ENCODE measurements at regions not wholly inside any gene's neighbourhood (a gene's known extent, or its start where the extent isn't known, plus 50 kb on each side); places are given as distances from the start of the nearest gene placed in this dataset.

DNA sequence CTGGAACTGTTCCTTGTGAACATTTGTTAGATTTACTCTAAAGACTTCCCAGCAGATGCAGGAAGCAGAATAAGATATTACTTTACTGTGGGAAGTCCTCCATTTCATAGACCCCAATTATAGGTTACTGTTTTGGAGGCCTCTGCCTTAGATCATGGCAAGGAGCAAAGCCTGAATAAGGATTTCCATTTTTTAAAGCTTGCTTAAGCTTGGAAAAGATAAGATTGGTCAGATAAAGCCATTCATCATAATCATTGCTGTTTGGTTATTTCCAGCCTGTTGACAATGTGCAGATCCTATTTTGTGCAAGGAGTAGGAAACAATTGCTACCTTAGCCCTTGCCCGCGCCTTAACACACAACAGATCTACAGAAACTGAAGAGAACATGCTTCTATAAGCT is 129.5 kb upstream of the ITGA1 start:
- Histone ChIP-seq H3K4me1 (no peaks in the 10 kb centered on the region), H3K27ac (no peak overlapping the region), H3K36me3 (no peaks in the 10 kb centered on the region), H3K27me3 (no peaks in the 10 kb centered on the region), H3K9me3 (ENCODE audit: low read depth) (no peaks in the 10 kb centered on the region), H3K9ac (no peak overlapping the region), H2AFZ (replicated peaks) (no peak overlapping the region), H3K4me3 (no peak overlapping the region), H3F3A (ENCODE audit: low read depth) (peaks cover 5% of the 10 kb centered on the region), H3K4me2 (no peak overlapping the region), H3K79me2 (ENCODE audit: low read depth) (no peaks in the 10 kb centered on the region), H4K20me1 (ENCODE audit: low read depth) (no peaks in the 10 kb centered on the region)
- no peak overlapping the region for H3K4me3 Mint-ChIP-seq
- TF ChIP-seq, protein P1, sequence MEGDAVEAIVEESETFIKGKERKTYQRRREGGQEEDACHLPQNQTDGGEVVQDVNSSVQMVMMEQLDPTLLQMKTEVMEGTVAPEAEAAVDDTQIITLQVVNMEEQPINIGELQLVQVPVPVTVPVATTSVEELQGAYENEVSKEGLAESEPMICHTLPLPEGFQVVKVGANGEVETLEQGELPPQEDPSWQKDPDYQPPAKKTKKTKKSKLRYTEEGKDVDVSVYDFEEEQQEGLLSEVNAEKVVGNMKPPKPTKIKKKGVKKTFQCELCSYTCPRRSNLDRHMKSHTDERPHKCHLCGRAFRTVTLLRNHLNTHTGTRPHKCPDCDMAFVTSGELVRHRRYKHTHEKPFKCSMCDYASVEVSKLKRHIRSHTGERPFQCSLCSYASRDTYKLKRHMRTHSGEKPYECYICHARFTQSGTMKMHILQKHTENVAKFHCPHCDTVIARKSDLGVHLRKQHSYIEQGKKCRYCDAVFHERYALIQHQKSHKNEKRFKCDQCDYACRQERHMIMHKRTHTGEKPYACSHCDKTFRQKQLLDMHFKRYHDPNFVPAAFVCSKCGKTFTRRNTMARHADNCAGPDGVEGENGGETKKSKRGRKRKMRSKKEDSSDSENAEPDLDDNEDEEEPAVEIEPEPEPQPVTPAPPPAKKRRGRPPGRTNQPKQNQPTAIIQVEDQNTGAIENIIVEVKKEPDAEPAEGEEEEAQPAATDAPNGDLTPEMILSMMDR (IDR thresholded peaks at IDR 0.05) = no peak
- TF ChIP-seq EZH2 (IDR thresholded peaks at IDR 0.05) (no peak), EZH2phosphoT487 (IDR thresholded peaks at IDR 0.05) (no peak)
- peaks cover 5% of the 10 kb centered on the region for H3K4me1 Mint-ChIP-seq
- peaks cover 2% of the 10 kb centered on the region for H3K27me3 Mint-ChIP-seq (ENCODE audit: insufficient read depth, low read depth)
- H3K27ac Mint-ChIP-seq = no peak overlapping the region
- no peaks in the 10 kb centered on the region for H3K36me3 Mint-ChIP-seq
- no peak for DNase-seq (ENCODE audit: low spot score)
- no peaks in the 10 kb centered on the region for H3K9me3 Mint-ChIP-seq

DNA sequence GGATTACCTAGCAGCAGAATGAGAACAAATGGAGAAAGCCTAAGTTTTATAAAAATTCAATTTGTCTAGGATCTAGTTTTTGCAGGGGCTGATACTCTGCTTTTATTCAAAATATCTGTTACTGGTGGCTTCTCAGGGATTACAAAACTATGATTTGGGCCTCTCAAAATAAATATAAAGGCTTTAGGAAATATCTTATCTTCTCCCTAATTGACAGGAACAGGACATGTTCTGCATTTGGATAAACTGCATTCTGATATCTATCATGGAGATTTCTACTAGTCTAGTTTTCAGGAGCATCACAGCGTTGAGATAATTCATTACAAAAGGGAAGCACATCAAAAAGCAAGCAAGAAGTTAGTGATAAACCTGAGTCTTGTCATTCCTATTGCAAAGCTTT is 127.1 kb upstream of the ITGA1 start:
- no peak overlapping the region for H3K4me3 ChIP-seq
- TF ChIP-seq, protein P1 (IDR thresholded peaks at IDR 0.05) = no peak
- TF ChIP-seq EZH2phosphoT487 (IDR thresholded peaks at IDR 0.05) (no peak), EZH2 (IDR thresholded peaks at IDR 0.05) (no peak)
- no peak overlapping the region for H2AFZ ChIP-seq (replicated peaks)
- Mint-ChIP-seq H3K9me3 (no peaks in the 10 kb centered on the region), H3K4me3 (no peak overlapping the region), H3K4me1 (peaks cover 5% of the 10 kb centered on the region), H3K27ac (no peak overlapping the region), H3K27me3 (ENCODE audit: insufficient read depth, low read depth) (peaks cover under 1% of the 10 kb centered on the region), H3K36me3 (no peaks in the 10 kb centered on the region)
- H4K20me1 ChIP-seq (ENCODE audit: low read depth) = no peaks in the 10 kb centered on the region
- no peak overlapping the region for H3K4me2 ChIP-seq
- no peak for DNase-seq (ENCODE audit: low spot score)
- no peaks in the 10 kb centered on the region for H3K4me1 ChIP-seq
- no peaks in the 10 kb centered on the region for H3K9me3 ChIP-seq (ENCODE audit: low read depth)
- H3K27me3 ChIP-seq = no peaks in the 10 kb centered on the region
- no peak overlapping the region for H3K9ac ChIP-seq
- peaks cover 5% of the 10 kb centered on the region for H3F3A ChIP-seq (ENCODE audit: low read depth)
- H3K36me3 ChIP-seq = no peaks in the 10 kb centered on the region
- no peaks in the 10 kb centered on the region for H3K79me2 ChIP-seq (ENCODE audit: low read depth)
- no peak overlapping the region for H3K27ac ChIP-seq

DNA sequence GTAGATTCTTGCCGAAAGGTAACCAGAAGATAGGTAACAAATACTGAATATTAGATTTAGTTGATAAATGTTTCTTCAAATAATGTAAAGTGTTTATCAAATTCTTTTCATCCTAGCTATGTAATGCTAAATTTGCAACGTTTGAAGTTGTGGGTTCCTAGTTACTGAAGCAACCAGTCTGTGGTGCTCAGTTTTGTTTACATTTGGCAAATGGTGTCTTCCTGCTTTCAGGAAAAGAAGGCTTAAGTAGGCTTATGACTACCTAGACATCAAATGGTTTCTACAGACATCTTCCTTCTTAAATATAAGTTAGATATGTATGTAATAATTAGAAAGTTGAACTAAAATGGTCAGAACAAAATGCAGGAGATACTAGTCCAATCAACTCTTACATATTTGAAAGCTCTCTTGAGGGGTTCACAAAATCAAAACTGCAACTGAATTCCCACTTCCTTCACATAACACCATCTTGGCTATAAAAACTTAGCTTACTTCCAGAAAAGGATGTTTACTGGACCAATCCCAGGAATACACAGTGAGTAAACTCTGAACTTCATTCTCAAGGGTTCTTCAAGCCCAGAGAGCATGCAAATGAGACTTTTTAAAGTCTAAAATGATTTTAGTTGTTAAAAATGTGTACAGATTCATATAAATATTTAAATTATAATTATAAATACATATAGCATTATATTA is 125.7 kb upstream of the ITGA1 start:
- Histone ChIP-seq H4K20me1 (ENCODE audit: low read depth) (no peaks in the 10 kb centered on the region), H3K36me3 (no peaks in the 10 kb centered on the region), H2AFZ (replicated peaks) (no peak overlapping the region), H3K27ac (no peak overlapping the region), H3K4me3 (no peak overlapping the region), H3K9me3 (ENCODE audit: low read depth) (no peaks in the 10 kb centered on the region), H3K79me2 (ENCODE audit: low read depth) (no peaks in the 10 kb centered on the region), H3F3A (ENCODE audit: low read depth) (peaks cover 5% of the 10 kb centered on the region), H3K4me1 (no peaks in the 10 kb centered on the region), H3K27me3 (no peaks in the 10 kb centered on the region), H3K4me2 (no peak overlapping the region), H3K9ac (no peak overlapping the region)
- no peak overlapping the region for H3K27ac Mint-ChIP-seq
- H3K4me3 Mint-ChIP-seq = no peak overlapping the region
- peaks cover 3% of the 10 kb centered on the region for H3K27me3 Mint-ChIP-seq (ENCODE audit: insufficient read depth, low read depth)
- H3K9me3 Mint-ChIP-seq = no peaks in the 10 kb centered on the region
- H3K4me1 Mint-ChIP-seq = peaks cover 5% of the 10 kb centered on the region
- no peaks in the 10 kb centered on the region for H3K36me3 Mint-ChIP-seq
- DNase-seq (ENCODE audit: low spot score) = no peak
- TF ChIP-seq, protein P1 (IDR thresholded peaks at IDR 0.05) = no peak
- TF ChIP-seq EZH2phosphoT487 (IDR thresholded peaks at IDR 0.05) (no peak), EZH2 (IDR thresholded peaks at IDR 0.05) (no peak)

Data from neural progenitor cell (in vitro differentiated cells).